WTC11 (cell line): ENCODE measurements at regions not wholly inside any gene's neighbourhood (a gene's known extent, or its start where the extent isn't known, plus 50 kb on each side); places are given as distances from the start of the nearest gene placed in this dataset.

Experiments used
- AR ChIP-seq: fragments of 250-450 bp; sonication (Bioruptor Pico); IDR thresholded peaks from 2 replicates; pipeline ENCODE4 v1.9.0; 2021; ENCODE audit warnings: mild to moderate bottlenecking
- E2F1 ChIP-seq: sonication (generic); formaldehyde crosslinking; IDR thresholded peaks from 2 replicates; pipeline ENCODE4 v1.8.0; 2022; ENCODE audit warnings: mild to moderate bottlenecking, missing genetic modification reagents
- EMX1 ChIP-seq: fragments of 250-450 bp; sonication (Bioruptor Pico); IDR thresholded peaks from 2 replicates; pipeline ENCODE4 v1.8.0; 2021; ENCODE audit warnings: mild to moderate bottlenecking
- ESRRA ChIP-seq: sonication (generic); formaldehyde crosslinking; IDR thresholded peaks from 2 replicates; pipeline ENCODE4 v1.8.1; 2022; ENCODE audit warnings: mild to moderate bottlenecking, missing genetic modification reagents, borderline replicate concordance
- ETV6 ChIP-seq: sonication (generic); formaldehyde crosslinking; IDR thresholded peaks from 2 replicates; pipeline ENCODE4 v1.8.1; 2022; ENCODE audit warnings: mild to moderate bottlenecking, missing genetic modification reagents
- GABPB1 ChIP-seq: sonication (generic); formaldehyde crosslinking; IDR thresholded peaks from 2 replicates; pipeline ENCODE4 v1.8.1; 2023; ENCODE audit warnings: mild to moderate bottlenecking, missing genetic modification reagents
- GRHL2 ChIP-seq: fragments of 250-450 bp; sonication (Bioruptor Pico); IDR thresholded peaks from 2 replicates; pipeline ENCODE4 v1.8.0; 2022; ENCODE audit warnings: mild to moderate bottlenecking, moderate library complexity; ENCODE audit not compliant: insufficient replicate concordance, severe bottlenecking
- GTF2I ChIP-seq: fragments of 250-450 bp; sonication (Bioruptor Pico); conservative IDR thresholded peaks from 2 replicates; pipeline ENCODE4 v1.4.0; 2021; ENCODE audit warnings: mild to moderate bottlenecking
- IRF1 ChIP-seq: sonication (generic); formaldehyde crosslinking; IDR thresholded peaks from 2 replicates; pipeline ENCODE4 v1.8.0; 2023; ENCODE audit warnings: missing genetic modification reagents
- IRF2 ChIP-seq: sonication (generic); formaldehyde crosslinking; IDR thresholded peaks from 2 replicates; pipeline ENCODE4 v1.8.0; 2022; ENCODE audit warnings: low read depth, missing genetic modification reagents, borderline replicate concordance
- MLX ChIP-seq: sonication (generic); formaldehyde crosslinking; IDR thresholded peaks from 2 replicates; pipeline ENCODE4 v1.8.1; 2023; ENCODE audit warnings: mild to moderate bottlenecking, missing genetic modification reagents, moderate library complexity
- MXD4 ChIP-seq: fragments of 250-450 bp; sonication (Bioruptor Pico); IDR thresholded peaks from 2 replicates; pipeline ENCODE4 v1.8.0; 2021; ENCODE audit warnings: mild to moderate bottlenecking, moderate library complexity, borderline replicate concordance
- MYBL2 ChIP-seq: sonication (generic); formaldehyde crosslinking; IDR thresholded peaks from 2 replicates; pipeline ENCODE4 v1.8.1; 2023; ENCODE audit warnings: mild to moderate bottlenecking, moderate library complexity, missing genetic modification reagents
- NR2C2 ChIP-seq: sonication (generic); formaldehyde crosslinking; IDR thresholded peaks from 2 replicates; pipeline ENCODE4 v1.8.0; 2022; ENCODE audit warnings: mild to moderate bottlenecking, missing genetic modification reagents
- NR3C1 ChIP-seq: sonication (generic); formaldehyde crosslinking; conservative IDR thresholded peaks from 2 replicates; pipeline ENCODE4 v1.8.1; 2023; ENCODE audit warnings: low read depth, mild to moderate bottlenecking, missing genetic modification reagents
- PREB ChIP-seq: sonication (generic); formaldehyde crosslinking; IDR thresholded peaks from 2 replicates; pipeline ENCODE4 v1.8.1; 2022; ENCODE audit warnings: mild to moderate bottlenecking, missing genetic modification reagents, moderate library complexity, borderline replicate concordance
- PRRX2 ChIP-seq: fragments of 250-450 bp; sonication (Bioruptor Pico); IDR thresholded peaks from 2 replicates; pipeline ENCODE4 v1.8.0; 2021; ENCODE audit warnings: mild to moderate bottlenecking
- RELA ChIP-seq: sonication (generic); formaldehyde crosslinking; IDR thresholded peaks from 2 replicates; pipeline ENCODE4 v1.8.1; 2022; ENCODE audit warnings: missing genetic modification reagents, mild to moderate bottlenecking, borderline replicate concordance
- STAT6 ChIP-seq: sonication (generic); formaldehyde crosslinking; conservative IDR thresholded peaks from 2 replicates; pipeline ENCODE4 v1.8.1; 2023; ENCODE audit warnings: mild to moderate bottlenecking, low read depth, missing genetic modification reagents, moderate library complexity
- TCF7 ChIP-seq: sonication (generic); formaldehyde crosslinking; IDR thresholded peaks from 2 replicates; pipeline ENCODE4 v1.8.0; 2022; ENCODE audit warnings: mild to moderate bottlenecking, low read depth, missing genetic modification reagents, moderate library complexity
- ZNF219 ChIP-seq: sonication (generic); formaldehyde crosslinking; IDR thresholded peaks from 2 replicates; pipeline ENCODE4 v1.8.0; 2023; ENCODE audit warnings: missing genetic modification reagents, mild to moderate bottlenecking, borderline replicate concordance
- ZNF263 ChIP-seq: sonication (generic); formaldehyde crosslinking; IDR thresholded peaks from 2 replicates; pipeline ENCODE4 v1.8.1; 2022; ENCODE audit warnings: low read depth, mild to moderate bottlenecking, moderate library complexity, missing genetic modification reagents
- ZNF423 ChIP-seq: fragments of 250-450 bp; sonication (Bioruptor Pico); IDR thresholded peaks from 2 replicates; pipeline ENCODE4 v2.1.2; 2022; ENCODE audit warnings: mild to moderate bottlenecking, moderate library complexity
- ZNF532 ChIP-seq: fragments of 250-450 bp; sonication (Bioruptor Pico); IDR thresholded peaks from 2 replicates; pipeline ENCODE4 v1.9.0; 2021; ENCODE audit warnings: mild to moderate bottlenecking, borderline replicate concordance

GRCh38 chr11:15650105-15650938, 535.6 kb downstream of the INSC start (continued):
- TF ChIP-seq ZNF532 (CRISPR knock-in tag), result no peak
- TF ChIP-seq ZNF219, result no peak
- TF ChIP-seq PRRX2 (CRISPR knock-in tag), result peak; percentile 78; the same call in 1 of the 2 replicates
- TF ChIP-seq GRHL2 (CRISPR knock-in tag), result no peak
- no peak for TF ChIP-seq MLX
- TF ChIP-seq MXD4 (CRISPR knock-in tag), result no peak
- no peak for TF ChIP-seq RELA (CRISPR knock-in tag)
- TF ChIP-seq AR (CRISPR knock-in tag), result no peak
- TF ChIP-seq PREB (CRISPR knock-in tag), result no peak
- TF ChIP-seq MYBL2 (CRISPR knock-in tag), result 0 out of 2 replicates have a peak, but pooled peaks have one; percentile 20
- peak; percentile 94 for TF ChIP-seq ETV6 (CRISPR knock-in tag)
- TF ChIP-seq ESRRA, result no peak
- no peak for TF ChIP-seq NR3C1 (CRISPR knock-in tag)
- TF ChIP-seq E2F1 (CRISPR knock-in tag), result no peak
- peak; percentile 65; the same call in 1 of the 2 replicates for TF ChIP-seq ZNF423 (CRISPR knock-in tag)
- TF ChIP-seq NR2C2, result no peak
- 0 out of 2 replicates have a peak, but pooled peaks have one; percentile 49 for TF ChIP-seq EMX1 (CRISPR knock-in tag)
- no peak for TF ChIP-seq ZNF263 (CRISPR knock-in tag)
- TF ChIP-seq TCF7 (CRISPR knock-in tag), result no peak
- TF ChIP-seq GABPB1 (CRISPR knock-in tag), result peak; percentile 40; the same call in 1 of the 2 replicates
- no peak for TF ChIP-seq STAT6 (CRISPR knock-in tag)
- TF ChIP-seq GTF2I (CRISPR knock-in tag), result no peak
- TF ChIP-seq IRF1 (CRISPR knock-in tag), result no peak
- no peak for TF ChIP-seq IRF2
